Sigmoid colon (tissue), 6 donors: ENCODE measurements at regions not wholly inside any gene's neighbourhood (a gene's known extent, or its start where the extent isn't known, plus 50 kb on each side); places are given as distances from the start of the nearest gene placed in this dataset.

Source experiments
- DNase-seq: peaks from one replicate; pipeline ENCODE4 v3.0.0-alpha.2; 2019
- H3K27ac ChIP-seq, 4 donors: fragments of 200-600 bp; sonication (generic); one replicate each; pipeline ENCODE4 v1.5.1; 2016 to 2019; ENCODE audit warnings: mild to moderate bottlenecking in 1 of 4
- H3K27me3 ChIP-seq, 3 donors: fragments of 200-600 bp; sonication (generic); one replicate each; pipeline ENCODE4 v1.5.1; 2019; ENCODE audit warnings: mild to moderate bottlenecking in 1 of 3
- H3K36me3 ChIP-seq, 4 donors: fragments of 200-600 bp; sonication (generic); one replicate each; pipeline ENCODE4 v1.5.1; 2016 to 2019
- H3K4me1 ChIP-seq, 4 donors: fragments of 200-600 bp; sonication (generic); one replicate each; pipeline ENCODE4 v1.5.1; 2017 to 2019
- H3K4me3 ChIP-seq, 4 donors: fragments of 200-600 bp; sonication (generic); one replicate each; pipeline ENCODE4 v1.5.1; 2017 to 2019; ENCODE audit warnings: mild to moderate bottlenecking in 2 of 4, moderate library complexity in 1 of 4
- H3K9me3 ChIP-seq, 4 donors: fragments of 200-600 bp in 3 of 4; sonication (generic) in 3 of 4; one replicate each; pipeline versions ENCODE4 v1.5.1 to v1.6.1; 2013 to 2019
- CTCF ChIP-seq, 4 experiments: fragments of 450-650 bp in 3 of 4; fragments of 200-600 bp in 1 of 4; IDR thresholded peaks; one replicate each; pipeline ENCODE4 v1.5.1; 2016 to 2019; ENCODE audit warnings: antibody characterized with exemption in 4 of 4, mild to moderate bottlenecking in 3 of 4, moderate library complexity in 2 of 4
- EP300 ChIP-seq, 4 donors: sonication (generic); formaldehyde crosslinking; IDR thresholded peaks; one replicate each; pipeline ENCODE4 v1.6.1; 2017; ENCODE audit warnings: antibody characterized with exemption in 4 of 4
- POLR2A ChIP-seq, 2 donors: fragments of 450-650 bp; IDR thresholded peaks; one replicate each; pipeline ENCODE4 v1.6.1; 2016; ENCODE audit warnings: antibody characterized with exemption in 2 of 2, mild to moderate bottlenecking in 2 of 2, moderate library complexity in 2 of 2
- POLR2AphosphoS5 ChIP-seq, 4 donors: sonication (generic); formaldehyde crosslinking; IDR thresholded peaks; one replicate each; pipeline ENCODE4 v1.6.1; 2017; ENCODE audit warnings: antibody characterized with exemption in 4 of 4
- WGBS, 2 donors: extraction: QIAGEN DNeasy Blood & Tissue Kit; methylation state at CpG; one replicate each; pipeline ENCODE4 v1.1.7; 2013; 5-methylcytosine and 5-hydroxymethylcytosine counted together
- intact Hi-C: fragments of 100-400 bp; cut with DNase I; formaldehyde crosslinking; loops from one replicate; pipeline ENCODE4 v1.15.1; 2023
- donor health status: healthy with polysubstance abuse.
- donor health status: healthy.

DNA sequence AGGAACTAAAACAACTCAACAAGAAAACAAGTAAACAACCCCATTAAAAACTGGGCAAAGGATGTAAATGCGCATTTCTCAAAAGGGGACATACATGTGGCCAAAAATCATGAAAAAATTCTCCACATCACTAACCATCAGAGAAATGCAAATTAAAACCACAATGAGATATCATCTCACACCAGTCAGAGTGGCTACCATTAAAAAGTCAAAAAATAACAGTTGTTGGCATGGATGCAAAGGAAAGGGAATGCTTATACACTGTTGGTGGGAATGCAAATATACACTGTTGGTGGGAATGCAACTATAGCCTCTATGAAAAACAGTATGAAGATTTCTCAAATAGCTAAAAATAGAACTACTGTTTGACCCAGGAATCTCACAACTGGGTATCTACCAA is 60.0 kb upstream of the LANCL2 start:
- TF ChIP-seq POLR2A (IDR thresholded peaks at IDR 0.05): no peak
- no peak for TF ChIP-seq CTCF (IDR thresholded peaks at IDR 0.05)
- no peak for TF ChIP-seq POLR2AphosphoS5 (IDR thresholded peaks at IDR 0.05)
- no peak for TF ChIP-seq EP300 (IDR thresholded peaks at IDR 0.05)
- intact Hi-C loops: no loop called here
- H3K9me3 ChIP-seq: no peaks in the 10 kb centered on the region
- H3K27ac ChIP-seq: no peak overlapping the region
- no peaks in the 10 kb centered on the region for H3K27me3 ChIP-seq
- H3K4me1 ChIP-seq: no peaks in the 10 kb centered on the region
- 81 to 88% methylated on average over 1 of the region's 1 CpG for WGBS, 2 donors
- DNase-seq: no peak
- no peaks in the 10 kb centered on the region for H3K36me3 ChIP-seq
- H3K4me3 ChIP-seq: no peak overlapping the region

- intact Hi-C loops: no loop called here
- DNase-seq: no peak
- no peaks in the 10 kb centered on the region for H3K36me3 ChIP-seq
- no peak overlapping the region for H3K27ac ChIP-seq
- H3K9me3 ChIP-seq: no peaks in the 10 kb centered on the region
- TF ChIP-seq POLR2AphosphoS5 (IDR thresholded peaks at IDR 0.05): no peak
- no peak for TF ChIP-seq POLR2A (IDR thresholded peaks at IDR 0.05)
- TF ChIP-seq CTCF (IDR thresholded peaks at IDR 0.05): no peak
- no peak for TF ChIP-seq EP300 (IDR thresholded peaks at IDR 0.05)
- H3K4me3 ChIP-seq: no peak overlapping the region
- 86 to 87% methylated on average over 3 of the region's 3 CpGs for WGBS, 2 donors
- no peaks in the 10 kb centered on the region for H3K4me1 ChIP-seq
- no peaks in the 10 kb centered on the region for H3K27me3 ChIP-seq
Measured at GRCh38 chr7:55306331-55306730, 58.8 kb upstream of the LANCL2 start.

- no peaks in the 10 kb centered on the region for H3K27me3 ChIP-seq
- H3K4me1 ChIP-seq: no peaks in the 10 kb centered on the region
- intact Hi-C loops: no loop called here
- H3K36me3 ChIP-seq: no peaks in the 10 kb centered on the region
- no peak overlapping the region for H3K4me3 ChIP-seq
- no peak overlapping the region for H3K27ac ChIP-seq
- H3K9me3 ChIP-seq: no peaks in the 10 kb centered on the region
- no peak for TF ChIP-seq EP300 (IDR thresholded peaks at IDR 0.05)
- TF ChIP-seq CTCF (IDR thresholded peaks at IDR 0.05): no peak
- TF ChIP-seq POLR2AphosphoS5 (IDR thresholded peaks at IDR 0.05): no peak
- TF ChIP-seq POLR2A (IDR thresholded peaks at IDR 0.05): no peak
- WGBS, 2 donors: 85 to 94% methylated on average over 4 of the region's 4 CpGs
- DNase-seq: no peak
Measured at GRCh38 chr7:55307123-55307916, 57.8 kb upstream of the LANCL2 start.

DNA sequence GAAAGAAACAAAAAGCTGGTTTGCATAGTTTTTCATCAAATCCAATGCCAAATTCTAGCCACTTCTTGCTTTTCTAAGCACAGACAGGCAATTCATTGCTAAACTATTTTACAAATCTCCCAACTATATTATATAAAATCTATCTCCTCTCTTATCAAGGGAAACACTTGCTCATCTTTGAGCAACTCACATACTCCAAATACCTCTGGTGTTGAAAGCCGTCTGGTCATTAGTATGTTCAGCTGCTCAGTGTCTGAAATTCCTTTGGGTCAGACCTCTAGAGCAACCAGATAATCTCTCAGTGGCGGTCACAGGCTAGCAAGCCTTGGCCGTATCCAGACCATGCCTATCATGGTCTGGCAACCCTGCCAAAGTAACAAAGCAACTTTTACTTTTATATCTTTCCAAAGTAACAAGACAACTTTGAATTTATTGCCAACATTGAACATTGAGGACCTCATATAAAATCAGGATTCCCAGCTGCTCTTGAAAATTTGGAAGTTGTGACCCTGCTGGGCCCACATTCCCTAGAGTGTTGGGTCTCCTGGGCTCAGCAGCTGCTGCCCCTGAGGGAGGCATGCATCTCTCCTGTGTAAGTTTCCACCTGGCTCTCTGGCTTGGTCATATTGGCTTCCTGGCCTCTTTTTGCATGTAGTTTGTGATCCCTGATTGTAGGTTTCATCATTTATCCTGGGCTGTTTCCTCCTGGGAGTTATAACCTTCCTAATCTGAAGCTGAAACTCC is 56.8 kb upstream of the LANCL2 start:
- H3K4me3 ChIP-seq: no peak overlapping the region
- no peaks in the 10 kb centered on the region for H3K9me3 ChIP-seq
- H3K27ac ChIP-seq: no peak overlapping the region
- DNase-seq: no peak
- intact Hi-C loops: no loop called here
- no peaks in the 10 kb centered on the region for H3K27me3 ChIP-seq
- TF ChIP-seq POLR2AphosphoS5 (IDR thresholded peaks at IDR 0.05): no peak
- TF ChIP-seq EP300 (IDR thresholded peaks at IDR 0.05): no peak
- no peaks in the 10 kb centered on the region for H3K36me3 ChIP-seq
- WGBS, 2 donors: 86 to 88% methylated on average over 3 of the region's 3 CpGs
- H3K4me1 ChIP-seq: no peaks in the 10 kb centered on the region
